ENCODE measurements at regions not wholly inside any gene's neighbourhood (a gene's known extent, or its start where the extent isn't known, plus 50 kb on each side); places are given as distances from the start of the nearest gene placed in this dataset.

DNA sequence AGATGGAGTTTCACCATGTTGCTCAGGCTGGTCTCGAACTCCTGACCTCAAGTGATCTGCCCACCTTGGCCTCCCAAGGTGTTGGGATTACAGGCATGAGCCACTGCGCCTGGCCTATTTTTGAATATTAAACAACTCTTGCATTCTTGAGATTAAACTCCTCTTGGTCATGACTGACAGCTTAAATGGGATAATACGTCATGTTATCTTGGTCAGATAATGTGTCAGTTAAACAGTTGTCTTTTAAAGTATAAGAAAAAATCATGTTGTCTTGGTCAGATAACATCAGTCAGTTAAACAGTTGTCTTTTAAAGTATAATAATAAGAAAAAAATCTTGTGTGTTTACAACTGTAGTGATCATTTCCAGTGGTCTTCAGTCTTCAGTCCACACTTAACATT, 73.6 kb upstream of the SYPL1 start:
- no peak for TF ChIP-seq NFIC (IDR thresholded peaks at IDR 0.05)
- no peak for TF ChIP-seq ZBTB7A (IDR thresholded peaks at IDR 0.05; ENCODE audit: low read depth)
- no peak for TF ChIP-seq YY1 (IDR thresholded peaks at IDR 0.05; ENCODE audit: low read depth)
- TF ChIP-seq RAD21 (IDR thresholded peaks at IDR 0.05; ENCODE audit: low read depth): no peak
- TF ChIP-seq, protein P1, sequence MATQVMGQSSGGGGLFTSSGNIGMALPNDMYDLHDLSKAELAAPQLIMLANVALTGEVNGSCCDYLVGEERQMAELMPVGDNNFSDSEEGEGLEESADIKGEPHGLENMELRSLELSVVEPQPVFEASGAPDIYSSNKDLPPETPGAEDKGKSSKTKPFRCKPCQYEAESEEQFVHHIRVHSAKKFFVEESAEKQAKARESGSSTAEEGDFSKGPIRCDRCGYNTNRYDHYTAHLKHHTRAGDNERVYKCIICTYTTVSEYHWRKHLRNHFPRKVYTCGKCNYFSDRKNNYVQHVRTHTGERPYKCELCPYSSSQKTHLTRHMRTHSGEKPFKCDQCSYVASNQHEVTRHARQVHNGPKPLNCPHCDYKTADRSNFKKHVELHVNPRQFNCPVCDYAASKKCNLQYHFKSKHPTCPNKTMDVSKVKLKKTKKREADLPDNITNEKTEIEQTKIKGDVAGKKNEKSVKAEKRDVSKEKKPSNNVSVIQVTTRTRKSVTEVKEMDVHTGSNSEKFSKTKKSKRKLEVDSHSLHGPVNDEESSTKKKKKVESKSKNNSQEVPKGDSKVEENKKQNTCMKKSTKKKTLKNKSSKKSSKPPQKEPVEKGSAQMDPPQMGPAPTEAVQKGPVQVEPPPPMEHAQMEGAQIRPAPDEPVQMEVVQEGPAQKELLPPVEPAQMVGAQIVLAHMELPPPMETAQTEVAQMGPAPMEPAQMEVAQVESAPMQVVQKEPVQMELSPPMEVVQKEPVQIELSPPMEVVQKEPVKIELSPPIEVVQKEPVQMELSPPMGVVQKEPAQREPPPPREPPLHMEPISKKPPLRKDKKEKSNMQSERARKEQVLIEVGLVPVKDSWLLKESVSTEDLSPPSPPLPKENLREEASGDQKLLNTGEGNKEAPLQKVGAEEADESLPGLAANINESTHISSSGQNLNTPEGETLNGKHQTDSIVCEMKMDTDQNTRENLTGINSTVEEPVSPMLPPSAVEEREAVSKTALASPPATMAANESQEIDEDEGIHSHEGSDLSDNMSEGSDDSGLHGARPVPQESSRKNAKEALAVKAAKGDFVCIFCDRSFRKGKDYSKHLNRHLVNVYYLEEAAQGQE (IDR thresholded peaks at IDR 0.05; ENCODE audit: low read depth): no peak
- TF ChIP-seq, protein P2, sequence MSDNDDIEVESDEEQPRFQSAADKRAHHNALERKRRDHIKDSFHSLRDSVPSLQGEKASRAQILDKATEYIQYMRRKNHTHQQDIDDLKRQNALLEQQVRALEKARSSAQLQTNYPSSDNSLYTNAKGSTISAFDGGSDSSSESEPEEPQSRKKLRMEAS (IDR thresholded peaks at IDR 0.05): no peak
- no peak for TF ChIP-seq FOXM1 (IDR thresholded peaks at IDR 0.05; ENCODE audit: borderline replicate concordance, low read depth)
- TF ChIP-seq EP300 (IDR thresholded peaks at IDR 0.05; ENCODE audit: borderline replicate concordance): no peak
- TF ChIP-seq TEAD4 (IDR thresholded peaks at IDR 0.05): no peak

Data from Ishikawa (cell line).